Fibroblast of peridontal ligament (primary cell): ENCODE measurements at regions not wholly inside any gene's neighbourhood (a gene's known extent, or its start where the extent isn't known, plus 50 kb on each side); places are given as distances from the start of the nearest gene placed in this dataset.
A peak's percentile ranks its signal among the peaks of the same experiment; 100 is the strongest.

Experiments used
- DNase-seq: peaks from one replicate; pipeline ENCODE4 v3.0.0-alpha.2; 2010; ENCODE audit errors: extremely low read depth

DNA sequence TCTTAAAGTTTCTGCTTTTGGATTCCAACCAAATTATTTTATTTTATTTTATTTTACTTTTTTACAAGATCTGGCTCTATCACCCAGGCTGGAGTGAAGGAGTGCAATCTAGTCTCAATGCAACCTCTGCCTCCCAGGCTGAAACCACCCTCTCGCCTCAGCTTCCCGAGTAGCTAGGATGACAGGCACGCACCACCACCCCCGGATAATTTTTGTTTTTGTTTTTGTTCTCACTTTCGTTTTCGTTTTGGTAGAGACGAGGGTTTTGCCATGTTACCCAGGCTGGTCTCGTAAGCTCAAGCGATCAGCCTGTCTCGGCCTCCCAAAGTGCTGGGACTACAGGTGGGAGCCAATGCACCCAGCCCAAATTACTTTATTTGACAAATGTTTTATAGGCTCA, 219.8 kb downstream of the ETS1 start:
- no peak for DNase-seq

GRCh38 chr11:128365044-128365443, 222.3 kb downstream of the ETS1 start:
- peak; percentile 96 for DNase-seq

DNA sequence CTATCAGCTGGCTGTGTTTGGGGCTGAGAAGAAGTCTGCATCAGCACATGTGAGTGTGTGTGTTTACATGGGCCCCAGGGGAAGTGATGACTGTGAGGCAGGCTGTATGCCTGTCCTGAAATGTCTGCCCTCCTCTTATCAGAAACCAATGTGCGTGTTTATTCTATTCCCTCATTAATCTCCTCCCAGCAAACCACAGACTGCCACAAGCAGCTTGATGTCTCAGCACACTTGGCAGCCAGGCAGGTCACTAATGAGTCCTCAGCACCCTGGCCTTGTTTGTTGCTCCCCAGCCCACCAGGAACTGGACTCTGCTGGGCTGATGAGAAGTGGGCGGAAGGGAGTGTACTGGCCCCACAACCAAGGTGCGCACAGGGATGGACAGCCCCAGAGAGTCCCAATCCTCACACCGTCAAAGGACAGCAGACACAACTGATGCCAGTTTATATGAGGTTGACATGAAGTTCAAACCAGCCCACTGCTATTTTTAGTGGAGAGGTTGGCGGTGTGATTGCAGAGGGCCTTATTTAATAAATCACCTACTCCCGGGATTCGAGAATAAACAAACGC, 225.8 kb downstream of the ETS1 start:
- DNase-seq: peak; percentile 16

- peak; percentile 76 for DNase-seq
Observed at GRCh38 chr11:128359515-128359914, 227.8 kb downstream of the ETS1 start.

DNA sequence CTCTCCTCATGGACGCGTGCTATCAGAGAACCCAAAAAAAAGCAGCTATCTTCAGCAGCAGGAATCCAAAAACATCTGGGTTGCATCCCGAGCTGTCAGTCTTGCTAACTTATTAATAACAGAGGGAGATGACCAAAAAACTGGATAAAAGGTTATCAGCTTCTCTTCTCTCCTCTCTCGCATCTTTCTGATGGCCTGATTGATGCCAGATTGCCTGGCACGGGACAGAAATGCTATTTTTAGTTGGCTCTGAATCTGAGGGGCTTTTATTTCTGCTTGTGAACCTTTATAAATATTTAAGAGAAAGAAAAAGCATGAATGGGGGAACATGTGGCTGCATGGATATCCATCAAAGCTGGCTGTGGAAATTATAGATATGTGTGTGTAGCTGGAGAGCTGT, 230.3 kb downstream of the ETS1 start:
- peak; percentile 25 for DNase-seq

DNA sequence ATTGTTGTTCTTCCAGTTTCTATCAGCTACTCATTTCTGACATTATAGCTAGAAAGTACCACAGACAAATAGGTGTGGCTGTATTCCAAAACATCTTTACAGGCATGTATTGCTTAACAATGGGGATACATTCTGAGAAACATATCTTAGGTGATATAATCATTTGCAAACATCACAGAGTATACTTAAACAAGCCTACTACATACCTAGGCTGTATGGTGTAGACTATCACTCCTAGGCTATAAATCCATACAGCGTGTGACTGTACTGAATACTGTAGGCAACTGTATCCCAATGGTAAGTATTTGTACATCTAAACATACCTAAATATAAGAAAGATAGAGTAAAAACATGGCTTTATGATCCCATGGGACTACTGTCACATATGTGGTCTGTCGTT, 231.8 kb downstream of the ETS1 start:
- DNase-seq: no peak

- no peak for DNase-seq
Observed at GRCh38 chr11:128354476-128354875, 232.9 kb downstream of the ETS1 start.

- DNase-seq: no peak
Observed at GRCh38 chr11:128351168-128351567, 236.2 kb downstream of the ETS1 start.

- no peak for DNase-seq
Observed at GRCh38 chr11:128349650-128350299, 237.6 kb downstream of the ETS1 start.

- peak; percentile 8 for DNase-seq
Observed at GRCh38 chr11:128346804-128347203, 240.6 kb downstream of the ETS1 start.

DNA sequence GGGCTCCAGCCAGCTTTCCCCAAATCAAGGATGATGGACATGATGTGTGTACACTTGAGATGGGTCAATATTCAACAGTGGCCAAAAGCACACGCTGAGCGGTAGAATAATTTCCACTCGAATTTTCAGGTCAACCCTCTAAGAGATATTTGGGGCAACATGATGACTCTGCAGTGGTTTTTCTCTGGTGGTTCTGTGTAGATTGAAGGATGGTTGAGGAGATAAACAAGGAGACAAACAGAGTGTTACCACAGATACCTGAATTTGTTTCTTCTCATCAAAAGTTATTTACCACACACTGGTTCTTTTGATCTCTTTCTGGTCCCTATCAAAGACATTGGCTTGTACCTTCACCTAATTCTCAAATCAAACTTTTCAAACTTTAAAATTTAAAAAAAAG, 242.0 kb downstream of the ETS1 start:
- no peak for DNase-seq

DNA sequence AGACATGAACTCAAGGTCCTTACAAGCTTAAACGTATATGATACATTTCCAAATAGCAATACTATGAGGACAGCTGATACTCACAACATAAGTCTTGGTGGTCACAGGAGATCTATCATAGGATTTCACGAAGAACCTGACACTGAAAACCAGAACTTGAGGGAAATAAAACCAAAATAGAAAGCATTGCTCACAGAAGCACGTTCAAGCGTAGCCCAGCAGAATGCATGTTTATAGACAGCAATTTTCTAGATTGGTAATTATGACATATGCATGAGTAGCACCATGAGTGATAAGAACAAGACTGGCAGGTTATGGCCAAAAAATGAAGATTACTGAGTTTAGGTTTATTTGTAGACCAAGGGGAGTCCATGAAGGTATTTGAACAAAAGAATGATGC, 243.5 kb downstream of the ETS1 start:
- no peak for DNase-seq

DNA sequence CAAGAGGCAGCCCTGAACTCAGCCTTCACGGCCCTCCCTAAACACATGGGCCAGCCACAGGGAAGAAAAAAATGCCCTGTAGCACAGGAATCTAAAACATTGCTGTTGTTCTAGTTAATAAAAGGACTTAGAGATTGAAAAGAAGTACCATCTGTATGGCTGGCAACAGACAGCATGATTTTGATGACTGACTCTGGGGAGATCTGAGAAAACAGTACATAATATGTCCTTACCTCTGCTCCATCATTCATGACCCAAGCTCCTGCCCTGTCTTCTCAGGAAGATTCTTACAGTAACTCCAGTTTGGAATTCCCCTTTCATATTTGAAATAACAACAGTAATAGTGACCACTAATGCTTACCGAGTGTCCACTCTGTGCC, 244.2 kb downstream of the ETS1 start:
- DNase-seq: peak; percentile 2

GRCh38 chr11:128342511-128343134, 244.7 kb downstream of the ETS1 start:
- peak; percentile 3 for DNase-seq

DNA sequence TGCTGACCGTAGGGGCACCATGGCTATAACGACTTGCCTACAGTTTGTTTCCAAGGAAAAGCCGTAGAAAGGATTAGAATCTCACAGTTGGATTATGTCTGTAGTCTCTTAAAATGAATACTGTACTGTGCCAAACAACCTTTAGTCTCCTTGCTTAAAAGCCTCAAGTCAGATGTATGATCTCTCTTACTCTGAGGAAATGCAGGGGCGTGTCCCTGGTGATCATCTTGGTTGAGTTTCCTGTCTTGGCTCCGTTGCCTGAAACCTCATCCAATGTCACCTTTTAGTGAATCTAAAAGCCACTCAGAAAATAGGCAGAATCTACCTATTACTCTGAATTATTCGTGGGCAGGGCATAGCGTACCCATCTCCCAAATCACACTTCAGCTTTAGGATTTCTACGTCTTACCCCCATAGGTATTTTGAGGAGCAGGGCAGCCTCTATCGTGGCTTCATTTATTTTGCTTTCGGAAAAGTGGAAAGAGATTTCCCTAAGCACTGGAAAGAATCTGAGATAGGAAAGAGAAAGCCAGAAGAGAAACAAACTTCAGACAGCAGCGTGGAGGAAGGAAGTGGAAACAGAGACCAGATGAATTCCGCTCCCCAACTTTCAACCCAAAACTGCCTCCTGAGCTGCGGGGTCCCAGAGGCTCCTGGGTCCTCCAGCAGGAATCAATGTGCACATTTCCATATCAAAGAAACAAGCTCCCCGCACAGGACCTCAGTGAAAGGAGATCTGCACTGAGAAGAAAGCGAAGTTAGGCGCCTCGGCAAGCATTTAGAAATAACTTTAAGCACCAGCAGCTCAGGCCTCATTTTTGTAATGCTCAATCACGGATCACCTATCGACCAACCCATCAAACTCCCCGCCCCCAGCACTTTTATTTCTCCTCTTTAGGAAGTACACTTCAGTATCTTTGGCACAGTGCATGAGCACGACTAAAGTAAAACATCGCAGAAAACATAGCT, 245.8 kb downstream of the ETS1 start:
- DNase-seq: no peak

- no peak for DNase-seq
Observed at GRCh38 chr11:128339792-128340191, 247.6 kb downstream of the ETS1 start.

DNA sequence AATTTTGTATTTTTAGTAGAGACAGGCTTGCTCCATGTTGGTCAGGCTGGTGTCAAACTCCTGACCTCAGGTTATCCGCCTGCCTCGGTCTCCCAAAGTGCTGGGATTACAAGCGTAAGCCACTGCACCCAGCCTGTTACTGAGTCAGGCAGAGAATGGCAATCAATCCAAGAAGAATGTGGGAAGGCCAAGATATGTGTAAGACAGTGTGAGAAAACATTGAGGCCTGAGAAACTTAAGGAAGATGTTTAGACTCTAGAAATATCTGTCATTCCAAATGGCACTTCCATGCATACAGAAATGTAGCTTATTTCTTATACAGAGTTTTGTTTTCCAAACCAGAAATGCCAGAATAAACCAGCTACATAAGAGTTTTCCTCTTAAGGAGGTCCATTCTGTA, 248.5 kb downstream of the ETS1 start:
- DNase-seq: peak; percentile 3

DNA sequence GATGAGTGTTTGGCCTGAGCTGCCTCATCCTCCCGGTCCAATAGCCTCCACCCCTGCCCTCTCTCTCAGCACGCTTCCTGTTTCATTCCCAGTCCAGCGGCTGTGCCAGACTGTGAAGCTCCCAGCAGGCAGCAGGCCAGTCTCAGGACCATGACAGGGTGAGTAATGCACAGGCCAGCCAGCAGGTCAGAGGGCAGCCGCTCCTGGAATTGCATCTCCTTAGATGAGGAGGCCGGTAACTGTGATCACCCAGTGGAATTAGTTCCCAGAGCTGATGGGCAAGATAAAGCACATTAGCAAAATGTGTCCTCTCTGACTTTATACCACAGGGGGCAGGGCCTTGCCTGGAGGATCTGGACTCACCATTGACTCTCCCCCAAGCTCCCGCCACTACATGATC, 251.2 kb downstream of the ETS1 start:
- peak; percentile 23 for DNase-seq

- DNase-seq: no peak
Observed at GRCh38 chr11:128335729-128336128, 251.6 kb downstream of the ETS1 start.

DNA sequence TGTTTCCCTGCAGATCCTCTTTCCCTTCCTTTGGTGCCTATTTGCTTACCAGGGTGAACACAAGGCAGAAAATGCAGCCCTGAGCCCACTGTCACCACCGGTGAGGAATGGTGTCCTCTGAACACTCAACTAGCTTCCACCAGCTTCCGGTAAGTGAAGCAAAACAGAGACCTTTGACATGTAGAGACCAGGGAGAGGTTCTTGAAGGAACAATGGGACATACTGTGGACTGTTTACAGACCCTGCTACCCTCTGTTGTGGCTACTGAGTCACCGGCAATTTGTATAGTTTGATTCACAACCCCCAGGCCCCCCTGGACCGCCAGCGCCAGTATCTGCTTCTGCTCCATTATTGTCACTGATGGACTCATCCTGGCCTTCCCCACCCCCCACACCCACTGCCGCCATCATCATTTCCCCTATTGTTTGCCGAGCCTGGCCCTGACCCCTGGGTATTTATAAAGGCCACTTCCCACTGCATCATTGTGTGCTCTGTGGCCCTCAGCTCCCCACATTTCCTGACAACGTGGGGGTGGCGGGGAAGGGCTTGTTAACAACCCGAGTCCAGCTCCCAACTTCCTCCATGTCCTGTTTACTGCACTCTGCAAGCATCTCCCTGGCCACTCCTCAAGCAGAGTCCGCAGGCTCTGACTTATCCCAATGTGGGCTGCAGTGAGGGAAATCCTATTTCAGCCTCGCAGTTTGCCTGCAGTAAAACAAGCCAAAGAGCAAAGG, 252.9 kb downstream of the ETS1 start:
- no peak for DNase-seq

DNA sequence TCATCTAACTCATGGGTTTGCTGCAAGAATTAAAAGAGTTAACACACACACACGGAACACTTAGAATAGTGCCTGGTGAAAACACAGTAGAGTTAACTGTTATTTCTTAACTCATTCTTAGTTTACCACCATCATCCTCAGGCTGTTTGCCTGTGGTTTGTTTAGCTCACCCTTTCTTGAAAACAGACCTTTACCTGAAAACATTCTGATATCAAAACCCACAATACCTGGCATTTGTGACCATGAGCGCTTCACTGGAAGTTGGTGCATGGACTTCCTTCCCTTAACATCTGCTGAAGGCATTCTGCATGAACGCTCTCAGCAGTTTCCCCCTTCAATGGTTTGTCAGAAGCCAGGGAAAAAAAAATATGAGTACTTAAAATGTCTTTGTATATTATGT, 256.0 kb downstream of the ETS1 start:
- DNase-seq: no peak

GRCh38 chr11:128330203-128330602, 257.2 kb downstream of the ETS1 start:
- no peak for DNase-seq
